Stimulated activated CD8-positive, alpha-beta memory T cell treated with anti-CD3 and anti-CD28 coated beads, Interleukin-4, amount 100 ng/mL, for 48 hours (primary cell): ENCODE measurements at regions not wholly inside any gene's neighbourhood (a gene's known extent, or its start where the extent isn't known, plus 50 kb on each side); places are given as distances from the start of the nearest gene placed in this dataset.

ENCODE experiments used
- DNase-seq: peaks from one replicate; pipeline ENCODE4 v3.0.0-alpha.2; 2020

DNA sequence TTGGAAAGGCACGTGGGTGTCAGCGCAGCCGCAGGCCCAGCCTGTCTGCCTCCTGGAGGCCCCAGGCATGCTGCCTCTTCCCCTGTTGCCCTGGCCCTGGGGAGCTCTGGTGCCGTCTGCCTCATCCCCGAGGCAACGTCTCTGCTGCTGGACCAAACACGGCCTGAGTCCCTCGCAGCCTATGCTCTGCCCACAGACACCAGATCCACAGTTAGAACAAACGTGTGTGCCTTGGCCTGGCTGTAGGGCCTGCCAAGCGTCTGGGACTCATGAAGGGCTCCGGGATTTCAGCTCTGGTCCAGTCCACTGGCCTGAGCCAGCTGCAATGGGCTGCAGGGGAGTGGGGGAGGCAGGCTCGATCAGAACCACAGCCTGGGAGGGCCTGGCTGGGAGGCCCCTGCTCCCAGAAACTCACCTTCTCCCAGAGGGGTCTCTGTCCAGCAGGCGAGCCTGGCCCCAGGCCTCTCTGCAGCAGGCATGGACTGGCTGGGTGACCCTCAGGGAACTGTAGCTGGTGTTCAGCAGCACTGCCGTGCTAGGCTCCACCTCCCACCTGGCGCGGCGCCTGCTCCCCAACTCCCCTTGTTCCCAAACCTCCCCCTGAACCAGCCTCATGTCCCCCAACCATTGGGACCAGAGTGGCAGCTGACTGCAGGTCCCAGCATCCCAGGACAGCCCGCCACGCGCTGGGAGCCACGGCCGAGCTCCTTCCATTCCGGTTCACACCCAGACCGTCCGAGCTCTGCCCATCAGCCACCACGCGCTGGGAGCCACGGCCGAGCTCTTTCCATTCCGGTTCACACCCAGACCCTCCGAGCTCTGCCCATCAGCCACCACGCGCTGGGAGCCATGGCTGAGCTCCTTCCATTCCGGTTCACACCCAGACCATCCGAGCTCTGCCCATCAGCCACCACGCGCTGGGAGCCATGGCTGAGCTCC lies 197.0 kb downstream of the DLL1 start:
- DNase-seq = peak; percentile 17

DNA sequence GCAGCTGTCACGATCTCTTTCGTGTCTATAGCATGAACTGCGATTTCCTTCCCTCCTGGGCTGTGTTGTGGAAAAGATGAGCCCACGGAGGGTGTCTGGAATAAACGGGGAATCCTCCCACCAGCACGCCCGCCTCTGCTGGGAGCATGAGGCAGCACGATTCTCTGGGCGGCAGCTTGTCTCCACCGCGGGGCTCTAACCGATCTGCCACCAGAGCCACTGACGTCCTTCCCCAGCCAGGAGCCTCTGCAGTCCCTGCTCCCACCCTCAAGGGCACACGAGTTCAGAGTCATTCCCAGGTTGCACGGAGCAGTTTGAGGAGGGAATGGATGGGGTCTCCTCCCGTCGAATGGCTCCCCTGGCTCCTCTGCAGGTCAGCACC lies 197.6 kb downstream of the DLL1 start:
- peak; percentile 14 for DNase-seq

DNA sequence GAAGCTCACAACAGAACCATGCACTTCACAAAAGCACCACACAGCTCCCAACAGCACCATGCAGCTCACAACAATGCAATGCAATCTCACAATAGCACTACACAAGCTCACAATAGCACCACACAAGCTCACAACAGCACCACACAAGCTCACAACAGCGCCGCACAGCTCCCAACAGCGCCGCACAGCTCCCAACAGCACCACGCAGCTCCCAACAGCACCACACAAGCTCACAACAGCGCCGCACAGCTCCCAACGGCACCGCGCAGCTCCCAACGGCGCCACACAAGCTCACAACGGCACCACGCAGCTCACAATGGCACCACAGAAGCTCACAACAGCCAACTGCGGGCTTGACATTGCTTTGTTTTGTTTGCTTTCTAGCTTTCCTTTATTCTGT lies 198.1 kb downstream of the DLL1 start:
- DNase-seq = peak; percentile 10

DNA sequence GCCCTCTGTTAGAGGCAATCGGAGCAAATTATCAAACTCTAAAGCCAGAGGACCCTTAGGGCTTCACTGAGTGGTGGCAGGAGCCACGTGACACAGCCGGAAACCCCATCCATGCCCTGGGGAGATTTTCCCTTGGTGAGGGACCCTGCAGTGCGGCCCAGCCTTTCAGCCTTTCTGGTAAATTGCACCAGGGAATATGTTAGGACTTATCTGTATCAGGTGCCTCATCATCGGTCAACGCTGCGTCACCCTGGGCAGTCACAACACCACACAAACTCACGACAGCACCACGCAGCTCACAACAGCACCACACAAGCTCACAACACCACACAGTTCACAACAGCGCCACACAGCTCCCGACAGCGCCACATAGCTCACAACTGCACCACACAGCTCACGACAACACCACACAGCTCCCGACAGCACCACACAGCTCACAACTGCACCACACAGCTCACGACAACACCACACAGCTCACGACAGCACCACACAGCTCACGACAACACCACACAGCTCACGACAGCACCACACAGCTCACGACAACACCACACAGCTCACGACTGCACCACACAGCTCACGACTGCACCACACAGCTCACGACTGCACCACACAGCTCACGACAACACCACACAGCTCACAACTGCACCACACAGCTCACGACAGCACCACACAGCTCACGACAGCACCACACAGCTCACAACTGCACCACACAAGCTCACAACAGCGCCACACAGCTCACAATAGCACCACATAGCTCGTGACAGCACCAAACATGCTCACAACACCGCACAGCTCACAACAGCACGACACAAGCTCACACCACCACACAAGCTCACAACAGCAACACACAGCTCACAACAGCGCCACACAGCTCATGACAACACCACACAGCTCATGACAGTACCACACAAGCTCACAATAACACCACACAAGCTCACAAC lies 199.0 kb downstream of the DLL1 start:
- peak; percentile 18 for DNase-seq

DNA sequence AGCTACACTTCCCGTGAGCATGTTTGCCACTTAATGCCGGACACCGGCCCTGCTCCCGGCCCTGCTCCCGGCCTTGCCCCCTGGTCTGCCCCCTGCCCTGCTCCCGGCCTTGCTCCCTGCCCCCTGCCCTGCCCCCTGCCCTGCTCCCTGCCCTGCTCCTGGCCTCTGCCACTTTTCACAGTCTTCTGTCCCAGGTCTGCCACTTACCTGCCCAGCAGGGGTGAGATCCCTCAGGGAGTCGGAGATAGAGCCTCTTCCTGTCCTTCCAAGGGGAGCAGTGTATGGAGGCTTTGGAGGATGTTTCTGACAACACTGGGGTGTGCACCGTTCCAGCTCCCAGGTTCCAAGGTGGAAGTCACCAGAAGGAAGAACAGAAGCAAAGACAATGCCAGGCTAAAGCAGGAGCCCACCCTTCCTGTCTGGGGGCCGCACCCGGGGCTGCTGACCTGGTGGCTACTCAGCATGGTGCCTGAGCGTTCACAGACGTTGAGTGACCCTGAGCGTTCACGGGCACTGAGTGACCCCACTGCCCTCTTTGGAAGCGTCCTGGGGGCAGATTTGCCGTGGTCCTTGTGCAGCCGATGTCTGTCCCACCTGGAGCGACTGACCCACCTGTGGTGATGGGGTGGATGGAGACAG lies 199.8 kb downstream of the DLL1 start:
- DNase-seq = peak; percentile 18

DNA sequence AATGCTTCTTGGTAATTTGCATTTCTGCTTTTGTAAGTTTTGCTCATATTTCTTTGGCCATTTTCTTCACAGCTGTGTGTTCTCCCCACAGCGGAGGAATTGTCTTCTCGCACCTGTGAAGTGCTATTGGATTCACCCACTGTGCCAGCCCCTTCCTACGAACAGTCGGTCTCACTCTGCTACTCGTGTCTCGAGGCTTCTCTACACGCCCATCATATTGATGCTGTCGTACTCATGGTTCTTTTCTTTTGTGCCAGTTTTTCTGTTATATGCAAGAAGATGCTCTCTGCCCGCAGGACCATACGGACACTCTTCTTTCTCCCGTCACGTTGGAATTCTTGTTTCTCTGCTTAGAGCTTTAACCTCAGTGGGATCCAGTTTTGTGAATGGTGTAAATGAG lies 200.3 kb downstream of the DLL1 start:
- peak; percentile 18 for DNase-seq

DNA sequence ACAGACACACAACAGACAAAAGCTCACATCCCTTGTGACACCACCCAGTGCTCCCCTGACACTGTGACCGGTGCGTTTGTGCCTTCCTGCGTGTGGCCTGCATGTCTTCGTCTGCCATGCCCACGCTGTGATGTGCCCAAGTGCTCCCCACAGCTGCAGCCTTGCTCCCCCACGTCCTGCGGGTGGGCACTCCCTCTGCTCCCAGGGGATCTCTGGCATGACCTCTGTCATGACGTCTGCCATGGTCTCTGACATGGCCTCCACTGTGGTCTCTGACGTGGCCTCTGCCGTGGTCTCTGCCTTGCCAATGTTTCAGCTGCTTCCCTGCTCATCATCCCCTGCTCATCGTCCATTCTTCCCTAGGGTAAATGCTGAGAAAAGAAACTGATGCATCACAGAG lies 200.9 kb downstream of the DLL1 start:
- DNase-seq = no peak

DNA sequence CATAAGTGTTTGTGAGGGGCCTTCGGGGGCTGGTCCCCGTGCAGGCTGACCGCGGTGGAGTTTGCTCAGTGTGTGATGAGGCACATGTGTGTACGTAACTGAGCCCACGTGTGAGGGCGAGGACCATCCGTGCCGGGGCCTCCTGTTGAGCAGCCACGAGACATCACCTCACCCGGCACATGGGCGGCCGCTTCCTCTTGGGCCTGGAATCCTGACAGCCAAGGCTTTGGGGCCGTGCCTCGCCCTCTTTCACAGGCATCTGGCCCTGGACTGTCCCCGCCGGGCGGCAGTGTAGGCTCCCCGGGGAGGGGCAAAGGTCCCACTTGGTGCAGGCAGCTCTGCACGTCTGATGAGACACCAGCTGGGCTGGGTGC lies 202.3 kb downstream of the DLL1 start:
- peak; percentile 50 for DNase-seq

DNA sequence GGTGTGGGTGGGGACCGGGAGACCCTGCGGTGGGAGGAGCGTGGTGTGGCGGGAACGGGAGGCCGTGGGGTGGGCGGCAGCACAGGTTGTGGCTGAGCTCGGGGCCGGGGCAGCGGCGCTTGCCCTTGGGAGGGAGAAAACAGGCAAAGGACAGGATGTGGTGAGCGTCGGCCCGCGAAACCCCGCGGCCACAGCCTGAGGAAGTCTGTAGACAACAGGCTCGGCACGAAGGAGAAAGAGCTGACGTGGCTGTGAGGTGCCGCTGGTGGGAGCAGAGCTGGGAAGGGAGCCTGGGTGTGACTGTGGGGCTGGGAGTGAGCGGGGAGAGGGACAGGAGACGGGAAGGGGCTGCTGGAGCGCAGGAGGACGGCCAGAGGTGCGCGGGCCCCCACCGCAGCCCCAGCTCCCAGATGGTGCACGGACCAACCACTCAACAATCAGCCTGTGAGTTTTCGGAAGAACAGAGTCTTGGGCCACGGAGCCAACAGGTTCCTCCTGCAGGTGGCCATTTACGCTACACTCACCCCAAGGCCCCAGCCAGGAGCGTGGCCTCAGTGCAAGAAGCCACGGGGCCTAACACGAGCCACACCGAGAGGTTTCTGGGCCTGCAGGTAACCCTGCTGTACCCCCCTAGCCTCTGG lies 202.8 kb downstream of the DLL1 start:
- peak; percentile 72 for DNase-seq

DNA sequence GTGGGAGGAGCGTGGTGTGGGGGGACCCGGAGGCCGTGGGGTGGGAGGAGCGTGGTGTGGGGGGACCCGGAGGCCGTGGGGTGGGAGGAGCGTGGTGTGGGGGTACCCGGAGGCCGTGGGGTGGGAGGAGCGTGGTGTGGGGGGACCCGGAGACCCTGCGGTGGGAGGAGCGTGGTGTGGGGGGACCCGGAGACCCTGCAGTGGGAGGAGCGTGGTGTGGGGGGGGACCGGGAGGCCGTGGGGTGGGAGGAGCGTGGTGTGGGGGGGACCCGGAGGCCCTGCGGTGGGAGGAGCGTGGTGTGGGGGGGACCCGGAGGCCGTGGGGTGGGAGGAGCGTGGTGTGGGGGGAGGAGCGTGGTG lies 203.5 kb downstream of the DLL1 start:
- peak; percentile 26 for DNase-seq

DNA sequence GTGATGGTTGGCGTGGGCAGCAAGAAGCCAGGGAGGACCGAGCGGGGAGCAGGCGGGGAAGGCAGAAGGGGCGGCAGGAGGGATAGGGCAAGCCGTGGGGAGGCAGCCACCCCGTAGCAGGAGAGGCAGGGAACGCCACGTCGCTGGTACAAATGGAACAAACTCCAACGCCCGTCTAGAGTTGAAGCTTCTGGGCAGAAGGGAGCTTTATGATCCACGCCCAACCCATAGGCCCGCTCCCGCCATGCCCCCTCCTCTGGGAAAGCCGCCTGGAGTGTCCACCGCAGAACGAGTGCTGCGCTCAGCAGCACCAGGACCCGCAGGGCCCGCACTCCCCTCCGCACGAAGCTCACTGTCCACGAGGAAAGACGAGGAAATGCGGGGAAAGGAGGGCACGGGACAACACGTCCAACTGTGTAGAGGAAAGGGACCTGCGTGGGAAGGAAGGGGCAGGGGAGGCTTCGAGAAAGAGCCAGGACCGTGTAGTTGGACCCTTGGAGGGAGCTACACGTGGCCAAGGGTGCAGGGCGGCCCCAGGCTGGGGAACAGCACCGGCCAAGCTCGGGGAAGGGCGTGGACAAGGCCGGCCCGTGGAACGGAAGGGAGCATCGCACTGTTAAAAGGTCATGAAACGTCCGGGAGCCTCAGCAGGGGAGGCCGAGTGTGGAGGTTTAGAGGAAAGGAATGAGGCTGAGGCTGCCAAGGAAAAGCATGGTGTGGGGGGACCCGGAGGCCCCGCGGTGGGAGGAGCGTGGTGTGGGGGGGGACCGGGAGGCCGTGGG lies 204.0 kb downstream of the DLL1 start:
- DNase-seq = peak; percentile 21

DNA sequence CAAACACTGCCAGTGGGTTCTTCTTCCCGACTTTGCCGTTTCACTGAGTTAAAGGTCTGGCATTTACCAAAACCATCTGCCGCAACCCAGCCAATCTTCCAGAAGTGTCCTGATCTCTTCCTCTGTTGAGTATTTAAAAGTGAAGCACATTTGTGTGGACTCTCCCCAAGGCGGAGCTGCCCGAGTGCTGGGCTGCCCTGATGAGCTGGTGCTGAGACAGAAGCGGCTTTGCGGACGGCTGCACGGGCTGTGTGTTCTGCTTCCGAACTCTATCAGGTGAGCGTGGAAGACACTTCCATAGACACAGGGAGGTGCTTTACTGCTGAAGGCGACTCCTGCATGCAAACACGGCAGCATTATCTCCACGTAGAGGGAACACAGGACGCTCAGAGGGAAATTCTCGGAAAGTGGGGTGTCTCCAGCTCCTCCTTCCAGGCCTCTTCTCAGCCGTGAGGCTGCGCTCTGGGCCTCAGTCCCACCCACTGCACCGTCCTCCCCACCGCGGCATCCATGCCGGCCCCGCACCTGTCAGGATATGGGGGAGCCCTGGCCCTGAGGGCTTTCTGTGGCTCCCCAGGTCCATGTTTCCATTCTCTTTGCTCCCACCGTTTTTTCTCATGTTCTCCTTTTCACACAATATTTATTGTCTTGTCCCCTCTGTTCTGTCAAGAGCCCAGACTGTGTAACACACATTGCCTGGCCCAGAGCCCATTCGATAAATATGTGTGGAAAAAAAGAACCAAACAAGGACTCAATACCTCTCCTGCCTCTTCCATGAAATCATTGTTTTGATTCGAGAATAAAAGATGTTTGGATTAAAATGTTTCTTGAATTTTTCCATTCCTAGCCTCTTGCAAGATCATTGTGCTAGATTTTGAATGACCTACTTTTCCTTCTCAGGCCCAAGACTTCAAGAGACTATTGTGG lies 205.1 kb downstream of the DLL1 start:
- peak; percentile 22 for DNase-seq

DNA sequence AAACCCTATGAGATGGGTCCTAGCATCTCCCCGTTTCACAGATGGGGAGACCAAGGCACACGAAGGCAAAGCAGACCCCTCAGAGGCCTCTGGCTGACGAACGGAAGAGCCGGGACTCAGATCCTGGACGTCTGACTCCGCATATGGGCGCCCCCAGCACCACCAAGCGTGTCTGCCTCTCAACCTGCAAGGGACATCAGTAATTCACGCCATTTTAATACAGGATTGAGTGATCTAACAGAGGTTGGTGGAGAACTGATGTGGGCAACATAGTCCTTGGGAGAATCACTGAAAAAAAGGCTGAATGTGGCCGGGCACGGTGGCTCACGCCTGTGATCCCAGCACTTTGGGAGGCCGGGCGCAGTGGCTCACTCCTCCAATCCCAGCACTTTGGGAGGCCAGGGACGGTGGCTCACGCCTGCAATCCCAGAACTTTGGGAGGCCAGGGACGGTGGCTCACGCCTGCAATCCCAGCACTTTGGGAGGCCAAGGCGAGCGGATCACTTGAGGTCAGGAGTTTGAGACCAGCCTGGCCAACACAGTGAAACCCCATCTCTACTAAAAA lies 206.6 kb downstream of the DLL1 start:
- peak; percentile 14 for DNase-seq

DNA sequence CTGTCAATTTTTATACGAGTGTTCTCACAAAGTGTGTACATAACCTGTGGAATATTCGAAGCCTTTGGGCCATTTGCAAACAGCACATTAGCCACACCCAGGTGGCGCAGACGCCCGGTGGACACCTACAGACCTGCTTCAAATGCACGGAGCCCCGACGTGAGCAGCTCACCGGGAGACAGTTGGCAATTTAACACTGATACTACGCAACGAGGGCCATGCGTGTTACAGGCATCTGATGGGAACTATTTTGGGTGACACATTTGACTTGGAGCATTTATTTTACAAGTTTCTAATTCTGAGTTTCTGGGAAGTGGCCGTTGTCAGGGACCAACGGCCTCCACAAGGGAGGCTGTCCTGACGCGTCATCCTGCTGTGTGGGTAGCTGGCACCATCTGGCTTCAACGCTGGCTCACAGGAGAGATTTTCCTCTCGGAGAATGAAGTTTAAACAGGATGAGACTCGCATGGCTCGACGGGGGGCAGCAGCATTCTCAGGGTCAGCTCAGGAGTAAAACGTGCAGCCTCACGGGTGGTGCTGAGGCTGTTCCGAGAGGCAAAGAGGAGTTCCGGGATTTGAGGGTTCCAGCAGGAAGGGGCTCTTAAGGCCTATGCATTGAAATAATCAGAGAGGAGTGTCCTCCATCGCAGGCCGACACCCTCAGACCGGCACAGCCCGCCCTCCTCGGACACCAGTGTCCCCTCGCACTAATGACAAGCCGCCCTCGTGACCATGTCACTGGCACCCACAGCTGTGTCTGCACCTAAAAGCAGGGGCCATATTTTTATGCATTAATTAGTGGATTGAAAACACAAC lies 207.4 kb downstream of the DLL1 start:
- DNase-seq = peak; percentile 14

DNA sequence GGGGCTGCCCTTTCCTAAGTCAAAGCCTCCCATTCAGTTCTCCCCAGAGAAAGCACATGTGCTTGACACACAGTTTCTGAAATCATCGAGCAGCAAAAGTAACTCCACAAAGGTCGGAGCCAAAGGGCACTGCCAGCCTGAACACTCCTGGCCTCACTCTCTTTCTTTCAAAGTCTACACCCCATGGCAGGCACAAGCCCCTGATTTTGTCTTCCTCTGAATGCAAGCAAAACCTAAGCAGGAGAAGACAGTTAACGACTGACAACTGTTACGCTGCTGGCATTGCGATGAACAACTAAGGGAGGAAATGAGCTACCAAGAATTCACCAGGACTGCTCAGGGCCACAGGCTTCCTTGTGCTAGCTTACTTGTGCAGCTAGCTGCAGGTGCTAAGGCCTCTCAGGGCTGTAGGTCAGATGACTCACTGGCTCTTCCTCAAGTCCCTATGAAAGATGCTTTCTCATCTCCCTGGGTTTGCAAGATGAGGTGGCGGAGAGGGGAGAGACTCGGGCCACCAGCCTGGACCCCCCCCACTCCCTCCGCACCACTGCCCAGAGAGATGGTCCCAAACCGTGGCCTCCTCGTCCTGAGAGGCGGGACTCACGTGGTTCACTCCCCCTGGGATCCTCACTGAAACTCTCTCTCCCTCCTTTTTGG lies 208.2 kb downstream of the DLL1 start:
- DNase-seq = peak; percentile 23

DNA sequence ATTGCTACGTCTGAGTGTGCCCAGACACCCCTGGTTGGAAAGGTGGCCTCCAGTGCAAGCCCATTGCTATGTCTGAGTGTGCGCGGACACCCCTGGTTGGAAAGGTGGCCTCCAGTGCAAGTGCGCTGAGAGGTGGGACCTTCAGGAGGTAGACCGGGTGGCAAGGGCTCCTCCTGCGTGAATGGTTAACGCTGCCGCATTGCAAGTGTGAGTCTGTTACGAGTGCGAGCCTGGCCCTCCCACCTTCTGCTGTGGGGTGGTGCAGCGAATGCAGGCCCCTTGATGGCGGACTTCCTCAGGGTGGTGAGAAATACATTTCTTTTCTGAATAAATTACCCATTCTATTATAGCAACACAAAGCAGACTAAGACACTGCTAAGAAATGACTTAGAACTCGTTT lies 208.8 kb downstream of the DLL1 start:
- DNase-seq = peak; percentile 20

DNA sequence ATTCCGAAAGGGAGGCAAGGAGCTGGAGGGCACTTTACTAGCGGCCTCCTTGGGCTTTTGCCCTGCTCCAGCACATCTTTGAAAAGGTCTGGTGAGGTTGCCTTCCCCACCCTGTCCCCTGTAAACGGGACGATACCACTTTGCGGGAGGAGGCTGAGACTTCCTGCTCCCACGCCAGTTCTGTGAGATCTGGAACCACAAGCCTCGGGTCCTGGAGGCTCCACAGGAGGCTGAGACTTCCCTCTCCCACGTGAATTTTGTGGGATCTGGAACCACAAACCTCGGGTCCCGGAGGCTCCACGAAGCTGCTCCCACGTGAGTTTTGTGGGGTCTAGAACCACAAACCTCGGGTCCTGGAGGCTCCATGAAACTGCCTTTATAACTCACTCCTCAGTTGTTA lies 209.3 kb downstream of the DLL1 start:
- DNase-seq = no peak

DNA sequence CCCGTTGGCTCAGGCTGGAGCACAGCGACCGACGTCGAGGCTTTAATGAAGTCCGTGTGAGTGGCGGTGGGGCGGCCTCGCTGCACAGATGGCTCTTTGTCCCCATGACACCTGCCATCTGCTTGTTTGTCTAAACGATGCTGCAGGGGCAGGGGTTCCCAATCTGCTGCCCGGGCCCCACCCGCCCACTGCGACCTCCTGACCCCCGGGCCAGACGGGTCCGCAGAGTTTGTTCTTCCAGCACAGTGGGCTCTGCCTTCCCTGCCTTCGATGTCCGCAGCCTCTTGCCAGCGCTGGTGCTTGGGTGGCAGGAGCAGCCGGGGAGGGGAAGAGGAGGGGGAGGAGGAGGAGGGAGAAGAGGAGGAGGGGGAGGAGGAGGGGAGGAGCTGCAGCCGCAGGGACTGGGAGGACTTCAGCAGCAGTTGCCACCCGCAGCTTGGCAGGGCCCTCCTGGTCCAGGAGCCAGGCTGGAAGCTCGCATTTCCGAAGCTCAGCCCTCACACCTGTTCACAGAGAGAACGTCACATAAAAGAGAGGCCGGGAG lies 210.0 kb downstream of the DLL1 start:
- no peak for DNase-seq
